H4 (cell line): ENCODE measurements at regions not wholly inside any gene's neighbourhood (a gene's known extent, or its start where the extent isn't known, plus 50 kb on each side); places are given as distances from the start of the nearest gene placed in this dataset.

ENCODE experiments used
- DNase-seq: peaks from one replicate; pipeline ENCODE4 v3.0.0-alpha.2; 2015; ENCODE audit warnings: low spot score

DNA sequence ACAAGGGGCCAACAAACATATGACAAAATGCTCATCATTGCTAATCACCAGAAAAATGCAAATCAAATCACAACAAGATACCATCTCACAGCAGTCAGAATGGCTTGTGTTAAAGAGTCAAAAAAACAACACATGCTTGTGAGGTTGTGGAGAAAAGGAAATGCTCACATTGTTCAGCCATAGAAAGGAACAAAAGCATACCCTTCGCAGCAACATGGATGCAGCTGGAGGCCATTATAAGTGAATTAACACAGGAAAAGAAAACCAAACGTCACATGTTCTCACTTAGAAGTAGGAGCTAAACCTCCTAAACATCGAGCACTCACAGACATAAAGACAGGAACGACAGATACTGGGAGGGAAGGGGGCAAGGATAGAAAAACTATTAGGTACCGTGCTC, 678.4 kb upstream of the GRM7 start:
- no peak for DNase-seq

DNA sequence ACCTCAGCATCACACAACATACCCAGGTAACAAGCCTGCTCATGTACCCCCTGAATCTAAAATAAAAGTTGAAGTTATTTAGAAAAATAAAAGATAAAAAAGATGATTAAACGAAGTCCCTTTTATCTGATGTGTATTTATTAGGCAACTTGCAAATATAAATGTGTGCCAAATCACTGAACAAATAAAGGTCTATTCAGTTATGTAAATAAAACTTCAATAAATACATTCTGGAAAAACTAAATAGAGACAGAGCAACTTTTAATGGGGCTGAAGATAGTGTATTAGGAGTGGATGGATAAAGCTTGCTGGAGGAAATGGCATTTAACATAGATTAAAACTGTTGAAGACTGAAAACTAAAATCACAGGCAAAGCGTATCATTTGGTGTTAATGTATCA, 678.0 kb upstream of the GRM7 start:
- DNase-seq = no peak

- no peak for DNase-seq
These were observed 671.5 kb upstream of the GRM7 start for GRCh38 chr3:6189384-6189783.

GRCh38 chr3:6204891-6205290, 656.0 kb upstream of the GRM7 start:
- no peak for DNase-seq

DNA sequence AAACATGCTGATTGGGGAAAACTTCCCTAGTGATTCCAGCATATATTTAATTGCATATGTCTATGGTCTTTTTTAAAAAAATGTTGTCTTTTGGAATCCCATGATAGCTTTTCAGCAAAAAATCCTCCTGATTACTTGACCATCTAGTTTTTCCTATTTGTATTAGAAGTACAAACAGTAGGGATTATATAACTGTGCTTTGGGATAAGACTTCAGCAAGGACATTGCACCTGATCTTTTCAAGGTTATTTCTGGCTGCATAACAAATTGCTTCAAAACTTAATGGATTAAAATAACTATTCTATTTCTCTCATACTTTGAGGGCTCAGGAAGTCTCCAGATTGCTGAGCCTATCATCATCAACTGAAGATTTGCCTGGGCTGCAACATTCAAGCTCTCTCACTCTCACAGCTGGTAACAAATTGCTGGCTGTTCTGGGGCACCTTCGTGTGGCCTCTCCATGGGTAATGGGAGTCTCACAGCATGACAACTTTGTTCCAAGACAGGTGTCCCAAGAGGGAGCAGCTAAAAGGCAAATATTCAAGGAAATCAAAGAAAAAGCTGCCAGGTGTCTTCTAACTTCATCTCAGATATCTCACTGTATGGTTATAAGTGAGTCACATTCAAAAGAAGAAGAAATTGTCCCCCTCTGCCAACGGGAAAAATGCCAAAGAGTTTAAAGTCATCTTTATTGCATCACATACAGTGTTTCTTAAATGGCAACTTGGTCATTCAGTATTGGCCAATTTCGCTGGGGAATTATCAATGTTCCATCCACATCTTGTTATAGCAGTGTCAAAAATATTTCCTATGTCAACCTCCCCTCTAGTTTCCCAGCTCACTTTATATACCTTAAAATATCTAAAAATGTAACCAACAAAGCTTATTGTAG, 644.5 kb upstream of the GRM7 start:
- DNase-seq = no peak

DNA sequence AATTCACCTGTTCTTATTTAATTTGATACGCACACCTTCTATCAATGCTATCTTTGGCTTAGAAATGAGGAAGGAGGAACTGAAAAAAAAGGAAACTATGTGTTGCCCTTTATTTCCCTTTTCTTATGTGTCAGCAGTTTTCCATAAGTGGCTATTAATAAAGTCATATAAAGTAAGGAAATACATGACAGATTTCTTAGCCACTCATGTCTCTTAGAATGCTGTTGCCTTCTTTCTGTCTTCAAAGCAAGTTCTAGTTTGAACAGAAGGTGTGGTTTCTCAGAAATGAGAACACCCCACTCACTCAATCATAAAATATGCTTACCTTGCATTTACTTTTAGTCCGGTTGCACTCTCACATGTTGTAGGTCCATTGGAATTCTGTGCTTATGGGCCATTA, 640.5 kb upstream of the GRM7 start:
- DNase-seq = no peak

DNA sequence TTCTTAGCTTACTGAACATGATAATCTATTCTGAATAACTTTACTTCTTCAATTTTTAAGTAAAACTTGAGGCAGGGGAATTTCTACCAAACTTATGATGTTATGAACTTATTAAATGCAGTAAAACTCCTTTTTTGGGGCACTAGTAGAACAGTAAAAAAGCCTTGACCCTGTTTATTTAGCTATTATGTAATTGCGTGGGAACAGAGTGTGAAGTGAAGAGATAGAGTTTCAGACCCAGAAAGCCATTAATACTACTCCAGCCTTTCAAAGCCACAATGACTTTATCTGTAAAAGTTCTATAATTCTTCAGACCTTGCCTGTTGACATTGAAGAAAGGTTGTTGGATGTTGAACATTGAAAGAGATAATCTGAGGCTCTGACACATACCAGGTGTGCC, 638.8 kb upstream of the GRM7 start:
- no peak for DNase-seq

DNA sequence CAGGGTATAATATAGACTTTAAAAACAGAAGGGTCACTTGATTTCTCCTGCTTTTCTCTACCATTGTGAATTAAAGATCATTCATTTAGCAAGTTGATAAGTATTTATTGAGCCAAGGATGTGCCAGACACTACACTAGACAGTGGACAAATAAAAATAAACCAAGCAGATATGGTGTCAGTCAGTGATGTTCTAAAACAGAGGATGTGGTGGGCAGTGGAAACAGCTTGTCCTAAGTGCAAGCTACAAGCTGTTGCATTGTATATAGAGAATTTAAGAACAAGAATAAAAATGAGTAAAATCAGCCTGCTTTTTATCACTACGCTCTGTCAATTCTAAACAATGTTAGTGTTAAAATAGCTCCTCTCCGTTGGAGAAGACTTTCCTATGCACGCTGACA, 637.3 kb upstream of the GRM7 start:
- DNase-seq = no peak

DNA sequence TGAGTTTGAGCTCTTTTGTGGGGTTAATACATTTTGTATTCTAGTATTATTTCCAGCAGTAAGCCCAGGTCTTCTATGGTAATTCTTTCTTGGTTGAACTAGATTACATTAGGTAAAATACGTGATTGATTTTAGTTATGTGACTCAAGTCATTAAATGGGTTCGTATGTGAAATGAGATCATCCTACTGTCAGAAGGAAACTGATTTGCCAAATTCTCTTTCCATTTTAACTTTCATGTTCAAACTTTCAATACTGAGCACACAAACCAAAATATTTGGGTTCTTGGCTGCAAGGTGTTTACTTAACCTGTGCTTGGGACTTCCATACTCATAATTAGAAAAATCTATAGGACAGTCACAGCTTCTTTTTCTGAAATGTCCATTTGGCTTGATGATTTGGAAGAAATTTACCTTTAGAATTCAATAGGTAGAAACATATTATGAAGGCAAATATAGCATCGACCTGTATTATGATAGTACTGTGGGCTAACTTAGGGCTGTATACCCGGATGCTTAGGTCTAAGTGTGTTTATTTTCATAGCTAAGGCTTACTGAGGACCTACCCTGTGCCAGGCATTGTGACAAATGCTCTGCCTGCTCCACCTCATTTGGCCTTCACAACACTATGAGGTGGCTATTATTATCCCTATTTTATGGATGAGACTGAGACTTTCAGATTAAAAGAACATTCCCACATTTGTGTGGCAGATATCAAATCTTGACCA, 631.8 kb upstream of the GRM7 start:
- no peak for DNase-seq

DNA sequence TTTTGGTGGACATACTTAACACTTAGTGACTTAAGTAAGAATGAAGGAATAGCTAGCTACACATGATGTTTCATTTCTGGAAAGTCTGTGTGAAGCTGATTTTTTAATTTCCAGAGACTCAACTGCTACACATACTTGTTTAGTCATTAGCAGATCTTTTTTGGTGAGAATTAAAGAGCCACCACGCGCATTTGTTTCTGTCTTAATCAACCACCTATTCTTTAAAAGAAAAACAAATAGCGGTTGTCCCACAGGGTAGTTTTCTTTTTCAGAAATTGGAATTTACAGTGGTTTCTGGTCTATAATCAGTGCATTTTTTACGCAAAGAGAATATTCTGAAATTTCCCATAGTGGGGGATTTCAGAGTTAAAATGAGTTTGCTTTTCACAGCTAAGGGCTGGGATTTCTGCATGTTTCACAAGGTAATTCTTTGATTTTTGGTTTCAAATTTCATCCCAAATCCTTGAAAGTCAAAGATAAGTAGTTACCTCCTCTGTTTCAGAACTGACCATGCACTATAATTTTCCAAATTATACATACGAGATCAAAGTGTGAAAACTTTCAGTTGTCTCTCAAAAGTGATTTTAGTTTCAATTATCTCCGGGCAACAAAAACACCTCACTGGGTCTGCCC, 631.0 kb upstream of the GRM7 start:
- DNase-seq = no peak

DNA sequence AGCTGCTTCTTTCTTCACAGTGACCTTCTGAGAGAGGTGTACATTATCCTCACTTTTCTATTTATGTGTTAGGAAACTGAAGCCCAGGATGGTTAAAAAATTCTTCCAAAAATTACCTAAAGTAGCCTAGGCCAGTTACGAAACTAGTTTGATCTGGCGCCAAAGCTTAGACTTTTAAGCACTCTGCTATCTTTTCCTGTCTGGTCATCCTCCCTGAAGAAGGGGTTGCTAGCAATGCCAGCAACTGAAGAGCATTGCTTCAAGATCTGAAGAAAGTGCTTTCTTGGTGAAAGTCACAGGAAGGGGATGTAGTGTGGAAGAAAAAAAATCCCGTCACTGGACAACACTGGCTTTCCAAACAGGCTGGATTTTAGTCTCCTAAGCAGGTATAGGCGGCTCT, 618.8 kb upstream of the GRM7 start:
- no peak for DNase-seq

DNA sequence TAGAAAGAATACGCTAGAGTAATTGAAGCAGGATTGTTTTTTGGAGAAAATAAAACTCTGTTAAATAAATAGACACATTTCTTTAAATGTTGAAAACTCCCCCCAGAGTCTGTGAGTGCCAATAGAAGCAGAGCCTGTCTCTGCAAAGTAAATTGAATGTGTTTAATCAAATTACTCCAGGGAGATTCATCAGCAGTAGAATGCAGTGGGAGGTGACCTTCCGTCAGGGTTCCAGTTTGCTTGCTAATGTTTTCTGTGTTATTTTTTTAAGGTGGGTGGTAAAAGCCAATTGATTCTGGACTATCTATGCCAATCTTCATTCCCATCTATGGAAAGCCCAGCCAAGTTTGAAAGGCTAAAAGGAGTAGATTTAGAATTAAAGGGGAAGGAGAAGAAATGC, 612.4 kb upstream of the GRM7 start:
- no peak for DNase-seq

DNA sequence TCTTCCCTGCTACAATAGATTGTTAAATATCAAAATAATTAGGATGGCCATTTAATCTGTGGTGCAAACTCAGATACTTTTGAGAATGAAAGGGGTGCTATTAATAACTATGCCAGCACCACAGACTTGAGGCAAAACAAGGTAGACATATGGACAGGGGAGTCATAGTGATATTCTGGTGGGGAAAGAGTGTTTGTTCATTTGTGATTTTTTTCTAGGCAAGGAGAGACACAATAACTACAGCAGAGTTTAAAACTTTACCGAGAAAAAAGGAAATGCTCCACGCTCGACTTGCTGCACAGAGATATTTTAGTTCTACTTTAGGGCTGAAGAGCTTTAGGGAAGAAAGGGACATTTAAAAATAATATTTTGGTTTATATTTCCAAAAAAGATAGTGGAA, 611.2 kb upstream of the GRM7 start:
- no peak for DNase-seq

GRCh38 chr3:6250167-6250566, 610.7 kb upstream of the GRM7 start:
- DNase-seq = no peak

GRCh38 chr3:6251612-6252400, 609.1 kb upstream of the GRM7 start:
- DNase-seq = no peak

GRCh38 chr3:6254490-6254889, 606.4 kb upstream of the GRM7 start:
- DNase-seq = no peak

GRCh38 chr3:6255229-6255628, 605.7 kb upstream of the GRM7 start:
- no peak for DNase-seq

DNA sequence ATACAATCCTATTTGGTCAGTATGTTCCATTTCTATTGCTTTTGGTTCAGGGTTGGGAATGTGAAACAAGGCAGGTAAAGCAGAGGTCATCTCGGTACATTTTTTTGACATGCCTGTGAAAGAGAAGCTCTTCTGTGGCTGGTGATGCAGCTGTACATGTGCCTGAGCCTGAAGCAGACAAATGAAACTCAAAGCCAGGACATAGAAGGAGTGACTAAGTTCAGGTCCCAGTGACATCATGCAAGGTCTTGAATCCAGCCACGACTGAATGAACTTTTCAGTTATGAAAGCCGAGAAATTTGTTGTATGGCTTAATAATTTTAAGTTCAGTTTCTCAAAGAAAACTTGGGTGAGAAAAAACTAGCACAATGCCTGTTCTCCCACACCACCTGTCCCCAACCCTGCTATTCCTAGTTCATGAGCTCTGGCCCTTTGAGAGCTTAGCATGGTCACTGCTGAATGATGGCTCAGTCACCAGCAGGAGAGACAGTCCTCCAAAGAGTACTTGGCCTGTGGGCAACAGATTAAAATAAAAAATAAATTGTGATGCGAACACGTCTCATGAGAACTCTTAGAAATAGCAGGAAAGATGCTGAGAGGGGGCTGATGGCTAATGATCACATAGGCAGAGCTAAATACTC, 600.2 kb upstream of the GRM7 start:
- no peak for DNase-seq

DNA sequence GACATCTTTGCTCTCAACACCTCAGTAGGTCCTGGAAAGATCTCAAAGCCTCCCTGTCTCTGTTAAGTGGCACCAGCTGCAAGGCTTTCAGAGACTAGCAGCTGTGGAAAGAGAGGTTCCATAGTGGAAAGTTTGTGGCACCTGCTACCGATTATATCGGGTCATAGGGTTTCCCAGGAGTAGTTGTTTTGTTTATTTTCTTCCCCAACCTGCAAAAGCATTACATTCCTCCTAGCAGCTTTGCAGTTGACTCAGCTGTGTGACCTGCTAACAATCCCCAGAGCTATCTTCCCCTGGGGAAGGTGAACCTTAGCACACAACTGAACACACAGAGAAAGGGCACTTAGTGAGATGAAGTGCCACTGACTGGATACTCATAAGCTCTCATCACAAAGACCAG, 598.9 kb upstream of the GRM7 start:
- no peak for DNase-seq

- DNase-seq = no peak
These were observed 596.9 kb upstream of the GRM7 start for GRCh38 chr3:6264036-6264435.

- DNase-seq = no peak
These were observed 596.0 kb upstream of the GRM7 start for GRCh38 chr3:6264906-6265305.

DNA sequence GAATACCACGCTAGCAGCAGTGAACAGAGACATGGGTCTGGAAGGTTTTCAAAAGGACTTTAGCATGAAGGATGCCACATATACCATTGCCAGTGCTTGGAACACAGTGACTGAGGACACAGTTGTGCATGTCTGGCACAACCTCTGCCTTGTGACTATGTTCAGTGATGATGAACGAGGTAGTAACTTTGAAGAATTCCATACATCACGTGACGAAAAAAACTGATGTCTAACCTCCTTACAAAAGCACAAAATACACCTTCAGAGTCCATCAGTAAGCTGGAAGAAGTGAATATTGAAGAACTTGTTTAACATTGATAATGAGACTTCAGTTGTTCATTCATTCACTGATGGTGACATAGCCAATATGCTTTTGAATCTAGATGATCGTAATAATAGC, 594.8 kb upstream of the GRM7 start:
- DNase-seq = no peak
